GM23338 (cell line): ENCODE measurements at regions not wholly inside any gene's neighbourhood (a gene's known extent, or its start where the extent isn't known, plus 50 kb on each side); places are given as distances from the start of the nearest gene placed in this dataset.
A peak's percentile ranks its signal among the peaks of the same experiment; 100 is the strongest.

ENCODE experiments used
- ATAC-seq: fragments of 200-7000 bp; cut with Tn5 transposase; 3 replicates; pipeline ENCODE4 v1.9.1; 2020
- DNase-seq: peaks from one replicate; pipeline ENCODE4 v3.0.0-alpha.2; 2015; ENCODE audit warnings: low spot score
- H2AFZ ChIP-seq: fragments of 200-600 bp; sonication (generic); 2 replicates; pipeline ENCODE4 v1.8.0; 2016; ENCODE audit warnings: antibody characterized with exemption, mild to moderate bottlenecking, moderate library complexity
- H3F3A ChIP-seq: fragments of 200-600 bp; sonication (generic); replicated peaks from 2 replicates; pipeline ENCODE4 v1.8.0; 2017; ENCODE audit warnings: antibody characterized with exemption, mixed run types, low read depth
- H3K27ac ChIP-seq: fragments of 200-600 bp; sonication (generic); 2 replicates; pipeline ENCODE4 v1.6.1; 2016; ENCODE audit warnings: low read depth
- H3K27me3 ChIP-seq: fragments of 200-600 bp; sonication (generic); 2 replicates; pipeline ENCODE4 v1.8.0; 2016; ENCODE audit warnings: mild to moderate bottlenecking, mixed run types, moderate library complexity; ENCODE audit not compliant: insufficient read depth
- H3K36me3 ChIP-seq: fragments of 200-600 bp; sonication (generic); 2 replicates; pipeline ENCODE4 v1.8.0; 2016; ENCODE audit warnings: mild to moderate bottlenecking; ENCODE audit not compliant: insufficient read depth
- H3K4me1 ChIP-seq: fragments of 200-600 bp; sonication (generic); 2 replicates; pipeline ENCODE4 v1.8.0; 2016; ENCODE audit warnings: mild to moderate bottlenecking, moderate library complexity; ENCODE audit not compliant: insufficient read depth
- H3K4me2 ChIP-seq: fragments of 200-600 bp; sonication (generic); 2 replicates; pipeline ENCODE4 v1.7.1; 2017; ENCODE audit warnings: mixed run types
- H3K4me3 ChIP-seq: fragments of 200-600 bp; sonication (generic); 2 replicates; pipeline ENCODE4 v1.6.1; 2016; ENCODE audit warnings: mixed run types
- H3K79me2 ChIP-seq: fragments of 200-600 bp; sonication (generic); replicated peaks from 2 replicates; pipeline ENCODE4 v1.8.0; 2017; ENCODE audit warnings: mild to moderate bottlenecking; ENCODE audit not compliant: insufficient read depth
- H3K9me2 ChIP-seq: fragments of 200-600 bp; sonication (generic); 2 replicates; pipeline ENCODE4 v1.8.0; 2017; ENCODE audit not compliant: insufficient read depth
- H4K20me1 ChIP-seq: fragments of 200-600 bp; sonication (generic); replicated peaks from 2 replicates; pipeline ENCODE4 v1.8.0; 2017; ENCODE audit warnings: mild to moderate bottlenecking; ENCODE audit not compliant: insufficient read depth
- H3K27ac Mint-ChIP-seq: 2 replicates; pipeline ENCODE4 v1.8.0; 2020; ENCODE audit warnings: inconsistent platforms, mild to moderate bottlenecking, moderate library complexity, mixed read lengths
- H3K27me3 Mint-ChIP-seq: 3 replicates; pipeline ENCODE4 v1.8.0; 2022; ENCODE audit warnings: low read depth, mild to moderate bottlenecking, moderate library complexity, mixed read lengths, inconsistent platforms; ENCODE audit not compliant: insufficient read depth, poor library complexity
- H3K36me3 Mint-ChIP-seq: 3 replicates; pipeline ENCODE4 v1.8.0; 2021; ENCODE audit warnings: low read depth, mild to moderate bottlenecking, inconsistent platforms, moderate library complexity, mixed read lengths
- H3K4me1 Mint-ChIP-seq: 3 replicates; pipeline ENCODE4 v1.8.0; 2020; ENCODE audit warnings: mild to moderate bottlenecking, inconsistent platforms, mixed read lengths
- H3K4me3 Mint-ChIP-seq: 3 replicates; pipeline ENCODE4 v1.8.0; 2021; ENCODE audit warnings: moderate library complexity, mild to moderate bottlenecking, inconsistent platforms, mixed read lengths
- H3K9me3 Mint-ChIP-seq: 3 replicates; pipeline ENCODE4 v1.8.0; 2020; ENCODE audit warnings: moderate library complexity, mild to moderate bottlenecking, inconsistent platforms, mixed read lengths
- EZH2 ChIP-seq: fragments of 200-600 bp; sonication (generic); IDR thresholded peaks from one replicate; pipeline ENCODE4 v1.8.0; 2017; ENCODE audit warnings: antibody characterized with exemption, mild to moderate bottlenecking, low read depth; ENCODE audit not compliant: unreplicated experiment
- NANOG ChIP-seq: IDR thresholded peaks from 2 replicates; pipeline ENCODE4 v1.6.1; 2016; ENCODE audit warnings: antibody characterized with exemption, borderline replicate concordance
- POLR2AphosphoS5 ChIP-seq: IDR thresholded peaks from 2 replicates; pipeline ENCODE4 v1.6.1; 2016; ENCODE audit warnings: antibody characterized with exemption, low read depth
- REST ChIP-seq: IDR thresholded peaks from one replicate; pipeline ENCODE4 v1.6.1; 2018; ENCODE audit warnings: antibody characterized with exemption; ENCODE audit not compliant: unreplicated experiment
- STAT1 ChIP-seq: IDR thresholded peaks from one replicate; pipeline ENCODE4 v1.6.1; 2016; ENCODE audit warnings: antibody characterized with exemption; ENCODE audit not compliant: unreplicated experiment
- ZNF114 ChIP-seq: fragments of 250-450 bp; sonication (Bioruptor Pico); IDR thresholded peaks from 2 replicates; pipeline ENCODE4 v1.5.0; 2020; ENCODE audit warnings: mild to moderate bottlenecking, moderate library complexity
- ZNF331 ChIP-seq: fragments of 250-450 bp; sonication (Bioruptor Pico); IDR thresholded peaks from 2 replicates; pipeline ENCODE4 v1.5.0; 2020; ENCODE audit warnings: low read depth, mild to moderate bottlenecking, moderate library complexity
- TF ChIP-seq, protein P1 (sequence below): IDR thresholded peaks from 2 replicates; pipeline ENCODE4 v1.6.1; 2016; ENCODE audit warnings: antibody characterized with exemption
- TF ChIP-seq, protein P2 (sequence below), 2 experiments: fragments of 200-600 bp in 1 of 2; sonication (generic) in 1 of 2; conservative IDR thresholded peaks; 2 replicates each; pipeline versions ENCODE4 v1.5.1 to v1.6.1; 2016 to 2017; ENCODE audit warnings: antibody characterized with exemption in 2 of 2, low read depth in 2 of 2, mild to moderate bottlenecking in 2 of 2, moderate library complexity in 1 of 2
- TF ChIP-seq, protein P3 (sequence below): fragments of 250-450 bp; sonication (Bioruptor Pico); IDR thresholded peaks from 2 replicates; pipeline ENCODE4 v1.5.0; 2020; ENCODE audit warnings: mild to moderate bottlenecking, moderate library complexity

GRCh38 chr20:52577696-52578095, 386.1 kb upstream of the ZFP64 start:
- Mint-ChIP-seq H3K4me1 (no peaks in the 10 kb centered on the region), H3K9me3 (peaks cover 18% of the 10 kb centered on the region), H3K36me3 (0 out of 3 replicates have a peak, but pooled peaks cover 2% of the 10 kb centered on the region), H3K4me3 (no peak overlapping the region), H3K27ac (no peak overlapping the region), H3K27me3 (peaks cover 2% of the 10 kb centered on the region)
- Histone ChIP-seq H3K36me3 (peaks cover 3% of the 10 kb centered on the region; the same call in 1 of the 2 replicates), H3K9me2 (peaks cover 9% of the 10 kb centered on the region), H3K27me3 (no peaks in the 10 kb centered on the region), H3K4me1 (no peaks in the 10 kb centered on the region), H4K20me1 (no peaks in the 10 kb centered on the region), H3K27ac (no peak overlapping the region), H2AFZ (no peak overlapping the region), H3K4me3 (no peak overlapping the region), H3K79me2 (no peaks in the 10 kb centered on the region), H3F3A (no peaks in the 10 kb centered on the region), H3K4me2 (no peak overlapping the region)
- ATAC-seq (no peak), DNase-seq (no peak)
- TF ChIP-seq, protein P1, sequence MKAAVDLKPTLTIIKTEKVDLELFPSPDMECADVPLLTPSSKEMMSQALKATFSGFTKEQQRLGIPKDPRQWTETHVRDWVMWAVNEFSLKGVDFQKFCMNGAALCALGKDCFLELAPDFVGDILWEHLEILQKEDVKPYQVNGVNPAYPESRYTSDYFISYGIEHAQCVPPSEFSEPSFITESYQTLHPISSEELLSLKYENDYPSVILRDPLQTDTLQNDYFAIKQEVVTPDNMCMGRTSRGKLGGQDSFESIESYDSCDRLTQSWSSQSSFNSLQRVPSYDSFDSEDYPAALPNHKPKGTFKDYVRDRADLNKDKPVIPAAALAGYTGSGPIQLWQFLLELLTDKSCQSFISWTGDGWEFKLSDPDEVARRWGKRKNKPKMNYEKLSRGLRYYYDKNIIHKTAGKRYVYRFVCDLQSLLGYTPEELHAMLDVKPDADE = no peak
- TF ChIP-seq ZNF331 (CRISPR knock-in tag) (no peak), ZNF114 (CRISPR knock-in tag) (no peak), EZH2 (no peak), REST (no peak), NANOG (no peak), POLR2AphosphoS5 (no peak)

- H3K4me3 ChIP-seq = no peak overlapping the region
- TF ChIP-seq STAT1 (no peak), ZNF331 (CRISPR knock-in tag) (no peak)
- TF ChIP-seq, protein P2, sequence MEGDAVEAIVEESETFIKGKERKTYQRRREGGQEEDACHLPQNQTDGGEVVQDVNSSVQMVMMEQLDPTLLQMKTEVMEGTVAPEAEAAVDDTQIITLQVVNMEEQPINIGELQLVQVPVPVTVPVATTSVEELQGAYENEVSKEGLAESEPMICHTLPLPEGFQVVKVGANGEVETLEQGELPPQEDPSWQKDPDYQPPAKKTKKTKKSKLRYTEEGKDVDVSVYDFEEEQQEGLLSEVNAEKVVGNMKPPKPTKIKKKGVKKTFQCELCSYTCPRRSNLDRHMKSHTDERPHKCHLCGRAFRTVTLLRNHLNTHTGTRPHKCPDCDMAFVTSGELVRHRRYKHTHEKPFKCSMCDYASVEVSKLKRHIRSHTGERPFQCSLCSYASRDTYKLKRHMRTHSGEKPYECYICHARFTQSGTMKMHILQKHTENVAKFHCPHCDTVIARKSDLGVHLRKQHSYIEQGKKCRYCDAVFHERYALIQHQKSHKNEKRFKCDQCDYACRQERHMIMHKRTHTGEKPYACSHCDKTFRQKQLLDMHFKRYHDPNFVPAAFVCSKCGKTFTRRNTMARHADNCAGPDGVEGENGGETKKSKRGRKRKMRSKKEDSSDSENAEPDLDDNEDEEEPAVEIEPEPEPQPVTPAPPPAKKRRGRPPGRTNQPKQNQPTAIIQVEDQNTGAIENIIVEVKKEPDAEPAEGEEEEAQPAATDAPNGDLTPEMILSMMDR (conservative IDR thresholded peaks at IDR 0.05; ENCODE audit: low read depth in 2 of 2) = no peak
- TF ChIP-seq, protein P3, sequence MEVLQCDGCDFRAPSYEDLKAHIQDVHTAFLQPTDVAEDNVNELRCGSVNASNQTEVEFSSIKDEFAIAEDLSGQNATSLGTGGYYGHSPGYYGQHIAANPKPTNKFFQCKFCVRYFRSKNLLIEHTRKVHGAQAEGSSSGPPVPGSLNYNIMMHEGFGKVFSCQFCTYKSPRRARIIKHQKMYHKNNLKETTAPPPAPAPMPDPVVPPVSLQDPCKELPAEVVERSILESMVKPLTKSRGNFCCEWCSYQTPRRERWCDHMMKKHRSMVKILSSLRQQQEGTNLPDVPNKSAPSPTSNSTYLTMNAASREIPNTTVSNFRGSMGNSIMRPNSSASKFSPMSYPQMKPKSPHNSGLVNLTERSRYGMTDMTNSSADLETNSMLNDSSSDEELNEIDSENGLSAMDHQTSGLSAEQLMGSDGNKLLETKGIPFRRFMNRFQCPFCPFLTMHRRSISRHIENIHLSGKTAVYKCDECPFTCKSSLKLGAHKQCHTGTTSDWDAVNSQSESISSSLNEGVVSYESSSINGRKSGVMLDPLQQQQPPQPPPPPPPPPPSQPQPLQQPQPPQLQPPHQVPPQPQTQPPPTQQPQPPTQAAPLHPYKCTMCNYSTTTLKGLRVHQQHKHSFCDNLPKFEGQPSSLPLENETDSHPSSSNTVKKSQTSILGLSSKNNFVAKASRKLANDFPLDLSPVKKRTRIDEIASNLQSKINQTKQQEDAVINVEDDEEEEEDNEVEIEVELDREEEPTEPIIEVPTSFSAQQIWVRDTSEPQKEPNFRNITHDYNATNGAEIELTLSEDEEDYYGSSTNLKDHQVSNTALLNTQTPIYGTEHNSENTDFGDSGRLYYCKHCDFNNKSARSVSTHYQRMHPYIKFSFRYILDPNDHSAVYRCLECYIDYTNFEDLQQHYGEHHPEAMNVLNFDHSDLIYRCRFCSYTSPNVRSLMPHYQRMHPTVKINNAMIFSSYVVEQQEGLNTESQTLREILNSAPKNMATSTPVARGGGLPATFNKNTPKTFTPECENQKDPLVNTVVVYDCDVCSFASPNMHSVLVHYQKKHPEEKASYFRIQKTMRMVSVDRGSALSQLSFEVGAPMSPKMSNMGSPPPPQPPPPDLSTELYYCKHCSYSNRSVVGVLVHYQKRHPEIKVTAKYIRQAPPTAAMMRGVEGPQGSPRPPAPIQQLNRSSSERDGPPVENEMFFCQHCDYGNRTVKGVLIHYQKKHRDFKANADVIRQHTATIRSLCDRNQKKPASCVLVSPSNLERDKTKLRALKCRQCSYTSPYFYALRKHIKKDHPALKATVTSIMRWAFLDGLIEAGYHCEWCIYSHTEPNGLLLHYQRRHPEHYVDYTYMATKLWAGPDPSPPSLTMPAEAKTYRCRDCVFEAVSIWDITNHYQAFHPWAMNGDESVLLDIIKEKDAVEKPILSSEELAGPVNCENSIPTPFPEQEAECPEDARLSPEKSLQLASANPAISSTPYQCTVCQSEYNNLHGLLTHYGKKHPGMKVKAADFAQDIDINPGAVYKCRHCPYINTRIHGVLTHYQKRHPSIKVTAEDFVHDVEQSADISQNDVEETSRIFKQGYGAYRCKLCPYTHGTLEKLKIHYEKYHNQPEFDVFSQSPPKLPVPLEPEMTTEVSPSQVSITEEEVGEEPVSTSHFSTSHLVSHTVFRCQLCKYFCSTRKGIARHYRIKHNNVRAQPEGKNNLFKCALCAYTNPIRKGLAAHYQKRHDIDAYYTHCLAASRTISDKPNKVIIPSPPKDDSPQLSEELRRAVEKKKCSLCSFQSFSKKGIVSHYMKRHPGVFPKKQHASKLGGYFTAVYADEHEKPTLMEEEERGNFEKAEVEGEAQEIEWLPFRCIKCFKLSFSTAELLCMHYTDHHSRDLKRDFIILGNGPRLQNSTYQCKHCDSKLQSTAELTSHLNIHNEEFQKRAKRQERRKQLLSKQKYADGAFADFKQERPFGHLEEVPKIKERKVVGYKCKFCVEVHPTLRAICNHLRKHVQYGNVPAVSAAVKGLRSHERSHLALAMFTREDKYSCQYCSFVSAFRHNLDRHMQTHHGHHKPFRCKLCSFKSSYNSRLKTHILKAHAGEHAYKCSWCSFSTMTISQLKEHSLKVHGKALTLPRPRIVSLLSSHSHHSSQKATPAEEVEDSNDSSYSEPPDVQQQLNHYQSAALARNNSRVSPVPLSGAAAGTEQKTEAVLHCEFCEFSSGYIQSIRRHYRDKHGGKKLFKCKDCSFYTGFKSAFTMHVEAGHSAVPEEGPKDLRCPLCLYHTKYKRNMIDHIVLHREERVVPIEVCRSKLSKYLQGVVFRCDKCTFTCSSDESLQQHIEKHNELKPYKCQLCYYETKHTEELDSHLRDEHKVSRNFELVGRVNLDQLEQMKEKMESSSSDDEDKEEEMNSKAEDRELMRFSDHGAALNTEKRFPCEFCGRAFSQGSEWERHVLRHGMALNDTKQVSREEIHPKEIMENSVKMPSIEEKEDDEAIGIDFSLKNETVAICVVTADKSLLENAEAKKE (CRISPR knock-in tag) = no peak
Measured at GRCh38 chr20:52572687-52573086, 381.1 kb upstream of the ZFP64 start.

More at GRCh38 chr20:52572687-52573086, 381.1 kb upstream of the ZFP64 start:
- no peak for ATAC-seq
- Mint-ChIP-seq H3K9me3 (peaks cover 8% of the 10 kb centered on the region), H3K27ac (no peak overlapping the region), H3K4me3 (no peak overlapping the region), H3K36me3 (0 out of 3 replicates have a peak, but pooled peaks cover 2% of the 10 kb centered on the region), H3K27me3 (peaks cover 2% of the 10 kb centered on the region), H3K4me1 (0 out of 3 replicates have a peak, but pooled peaks cover 3% of the 10 kb centered on the region)
- peaks cover 3% of the 10 kb centered on the region; the same call in 1 of the 2 replicates for H3K36me3 ChIP-seq
- no peaks in the 10 kb centered on the region for H3K79me2 ChIP-seq
- no peaks in the 10 kb centered on the region for H3K4me1 ChIP-seq
- no peaks in the 10 kb centered on the region for H3F3A ChIP-seq
- H3K27me3 ChIP-seq = no peaks in the 10 kb centered on the region
- DNase-seq = no peak
- no peak overlapping the region for H3K27ac ChIP-seq
- no peaks in the 10 kb centered on the region for H3K9me2 ChIP-seq
- peak overlapping the region; percentile 54; the same call in 1 of the 2 replicates for H2AFZ ChIP-seq
- no peak overlapping the region for H3K4me2 ChIP-seq
- no peaks in the 10 kb centered on the region for H4K20me1 ChIP-seq
